ENCODE measurements at regions not wholly inside any gene's neighbourhood (a gene's known extent, or its start where the extent isn't known, plus 50 kb on each side); places are given as distances from the start of the nearest gene placed in this dataset.

DNA sequence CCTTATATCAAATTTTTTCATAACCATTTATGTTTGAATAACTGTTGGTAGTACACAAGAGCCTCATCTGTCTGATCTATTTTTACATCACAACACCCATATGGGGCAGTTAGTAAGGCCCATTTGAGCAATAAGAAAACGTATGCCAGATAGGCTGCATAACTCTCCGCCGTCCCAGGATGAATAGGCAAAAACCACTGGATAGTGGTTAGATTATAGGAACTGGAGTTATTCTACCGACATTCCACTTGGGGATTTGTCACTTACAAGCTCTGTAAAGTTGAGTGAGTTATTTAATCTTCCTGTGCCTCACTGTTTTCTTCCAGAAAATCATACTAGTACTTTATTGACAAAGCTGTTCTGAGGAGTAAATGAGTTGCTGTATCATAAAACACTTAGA, 881.9 kb downstream of the QKI start:
- Mint-ChIP-seq H3K9me3 (peaks cover 2 to 3% of the 10 kb centered on the region in 2 experiments; a peak in 3 of 5 replicates), H3K27ac (no peak overlapping the region), H3K4me1 (no peaks in the 10 kb centered on the region), H3K36me3 (ENCODE audit: insufficient read depth in 1 of 3, low read depth in 3 of 3) (peaks cover 0 to 6% (median 3%) of the 10 kb centered on the region in 3 experiments; a peak in 4 of 7 replicates), H3K4me3 (no peak overlapping the region), H3K27me3 (ENCODE audit: low read depth) (no peaks in the 10 kb centered on the region)
- Histone ChIP-seq H4K20me1 (ENCODE audit: control insufficient read depth, insufficient read depth, insufficient read length) (no peaks in the 10 kb centered on the region), H2BK12ac (ENCODE audit: insufficient read length, low read depth, low read length) (no peak overlapping the region), H4K8ac (replicated peaks; ENCODE audit: insufficient read length, low read depth, low read length) (no peak overlapping the region), H2AK5ac (ENCODE audit: insufficient read length, low read length) (no peak overlapping the region), H2BK120ac (ENCODE audit: low read depth, low read length, poor library complexity, severe bottlenecking) (peak overlapping the region; percentile 6), H3K4me1 (ENCODE audit: insufficient read depth, low read length) (no peaks in the 10 kb centered on the region), H3K14ac (ENCODE audit: insufficient read depth, low read length) (no peak overlapping the region), H4K91ac (ENCODE audit: insufficient read length, low read depth, low read length) (no peak overlapping the region), H3K79me2 (ENCODE audit: insufficient read depth, low read length) (no peaks in the 10 kb centered on the region), H2BK20ac (ENCODE audit: low read depth, low read length, poor library complexity, severe bottlenecking) (no peak overlapping the region), H2BK5ac (ENCODE audit: insufficient read length, low read length) (no peak overlapping the region), H3T11ph (ENCODE audit: low read length) (no peak overlapping the region), H3K23me2 (ENCODE audit: insufficient read length, low read depth, low read length, poor library complexity, severe bottlenecking) (no peaks in the 10 kb centered on the region), H3K18ac (ENCODE audit: insufficient read length, low read depth, low read length) (no peak overlapping the region), H3K79me1 (ENCODE audit: insufficient read depth, low read depth, low read length, poor library complexity, severe bottlenecking) (no peaks in the 10 kb centered on the region), H4K5ac (ENCODE audit: insufficient read length, low read depth, low read length) (no peak overlapping the region), H3K9me3 (ENCODE audit: control insufficient read depth, low read depth, low read length) (no peaks in the 10 kb centered on the region), H3K23ac (ENCODE audit: insufficient read length, low read depth, low read length) (no peak overlapping the region), H3K27ac (ENCODE audit: insufficient read length, low read depth, low read length) (no peak overlapping the region), H3K9ac (ENCODE audit: extremely low read depth, insufficient read length, low read length) (no peak overlapping the region), H2BK15ac (ENCODE audit: low read depth, low read length) (no peak overlapping the region), H3K56ac (ENCODE audit: insufficient read length, low read depth, low read length) (no peak overlapping the region), H3K27me3 (ENCODE audit: insufficient read depth, low read length) (no peaks in the 10 kb centered on the region), H2AFZ (ENCODE audit: low read length) (no peak overlapping the region), H3K4ac (ENCODE audit: low read depth, low read length) (no peak overlapping the region), H3K4me2 (ENCODE audit: insufficient read depth, insufficient read length, low read length) (no peak overlapping the region)
- no CpG with 5 or more reads among the region's 4 CpGs for WGBS (ENCODE audit: extremely low coverage, insufficient read length, low lambda C conversion rate)
- TF ChIP-seq, protein P1, sequence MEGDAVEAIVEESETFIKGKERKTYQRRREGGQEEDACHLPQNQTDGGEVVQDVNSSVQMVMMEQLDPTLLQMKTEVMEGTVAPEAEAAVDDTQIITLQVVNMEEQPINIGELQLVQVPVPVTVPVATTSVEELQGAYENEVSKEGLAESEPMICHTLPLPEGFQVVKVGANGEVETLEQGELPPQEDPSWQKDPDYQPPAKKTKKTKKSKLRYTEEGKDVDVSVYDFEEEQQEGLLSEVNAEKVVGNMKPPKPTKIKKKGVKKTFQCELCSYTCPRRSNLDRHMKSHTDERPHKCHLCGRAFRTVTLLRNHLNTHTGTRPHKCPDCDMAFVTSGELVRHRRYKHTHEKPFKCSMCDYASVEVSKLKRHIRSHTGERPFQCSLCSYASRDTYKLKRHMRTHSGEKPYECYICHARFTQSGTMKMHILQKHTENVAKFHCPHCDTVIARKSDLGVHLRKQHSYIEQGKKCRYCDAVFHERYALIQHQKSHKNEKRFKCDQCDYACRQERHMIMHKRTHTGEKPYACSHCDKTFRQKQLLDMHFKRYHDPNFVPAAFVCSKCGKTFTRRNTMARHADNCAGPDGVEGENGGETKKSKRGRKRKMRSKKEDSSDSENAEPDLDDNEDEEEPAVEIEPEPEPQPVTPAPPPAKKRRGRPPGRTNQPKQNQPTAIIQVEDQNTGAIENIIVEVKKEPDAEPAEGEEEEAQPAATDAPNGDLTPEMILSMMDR (conservative IDR thresholded peaks at IDR 0.05) = no peak
- no peak for DNase-seq

All from H9 (cell line).